Left colon (tissue), 2 donors: ENCODE measurements at regions not wholly inside any gene's neighbourhood (a gene's known extent, or its start where the extent isn't known, plus 50 kb on each side); places are given as distances from the start of the nearest gene placed in this dataset.
"Not testable (repeated sequence)": the region's sequence is repeated elsewhere in the genome, so short reads cannot be mapped to it uniquely, and the experiment has no call there.

ENCODE experiments used
- ATAC-seq: fragments of 200-7000 bp; cut with Tn5 transposase; one replicate; pipeline ENCODE4 v1.9.1; 2020; ENCODE audit warnings: mild to moderate bottlenecking, moderate library complexity
- DNase-seq, 2 donors: peaks; one replicate each; pipeline ENCODE4 v3.0.0-alpha.2; 2020
- intact Hi-C, 2 donors: fragments of 100-400 bp; cut with DNase I in 1 of 2; cut with micrococcal nuclease in 1 of 2; formaldehyde crosslinking; loops; one replicate each; pipeline versions ENCODE4 v1.11.2 to v1.14.0; 2022; cut with DNase I, micrococcal nuclease
- donor health status: DM: no; HTN: no; CAD: no.
- donor health status: DM: yes; HTN: yes; CAD: no.

GRCh38 chr4:128698386-128698785 lies 111.1 kb upstream of the JADE1 start:
- intact Hi-C loops, result no loop called here
- DNase-seq (no peak), ATAC-seq (no peak)

GRCh38 chr4:128697323-128697722 lies 112.2 kb upstream of the JADE1 start:
- no peak for DNase-seq
- peak; percentile 55 for ATAC-seq
- intact Hi-C loops, result no loop called here

GRCh38 chr4:128690011-128690410 lies 119.5 kb upstream of the JADE1 start:
- no peak for DNase-seq
- intact Hi-C loops, result no loop called here
- no peak for ATAC-seq

GRCh38 chr4:128688846-128689437 lies 120.6 kb upstream of the JADE1 start:
- DNase-seq, result no peak

GRCh38 chr4:128688033-128688721 lies 121.3 kb upstream of the JADE1 start:
- intact Hi-C loops, result no loop called here
- ATAC-seq, result peak; percentile 83
- DNase-seq, result no peak

More at GRCh38 chr4:128688846-128689437, 120.6 kb upstream of the JADE1 start:
- intact Hi-C loops, result no loop called here
- peak; percentile 35 for ATAC-seq

GRCh38 chr4:128686810-128687209 lies 122.7 kb upstream of the JADE1 start:
- no peak for DNase-seq
- ATAC-seq, result no peak
- intact Hi-C loops, result no loop called here

- DNase-seq, result no peak
- intact Hi-C loops, result no loop called here
- ATAC-seq, result no peak
Measured at GRCh38 chr4:128686032-128686465, 123.5 kb upstream of the JADE1 start.

- no peak for ATAC-seq
- intact Hi-C loops, result no loop called here
- no peak for DNase-seq
Measured at GRCh38 chr4:128684016-128684415, 125.5 kb upstream of the JADE1 start.

GRCh38 chr4:128682942-128683666 lies 126.4 kb upstream of the JADE1 start:
- intact Hi-C loops, result no loop called here
- DNase-seq (no peak), ATAC-seq (no peak)

- DNase-seq, result no peak
- intact Hi-C loops, result no loop called here
Measured at GRCh38 chr4:128676095-128676494, 133.4 kb upstream of the JADE1 start.

GRCh38 chr4:128675083-128675482 lies 134.4 kb upstream of the JADE1 start:
- ATAC-seq, result no peak
- intact Hi-C loops, result no loop called here
- no peak for DNase-seq

More at GRCh38 chr4:128676095-128676494, 133.4 kb upstream of the JADE1 start:
- ATAC-seq, result no peak

- ATAC-seq, DNase-seq, intact Hi-C loops: not testable (repeated sequence)
Measured at GRCh38 chr4:128673159-128673558, 136.3 kb upstream of the JADE1 start.

- ATAC-seq, intact Hi-C loops, DNase-seq: not testable (repeated sequence)
Measured at GRCh38 chr4:128672596-128672995, 136.9 kb upstream of the JADE1 start.

- ATAC-seq (no peak), DNase-seq (no peak)
- intact Hi-C loops, result no loop called here
Measured at GRCh38 chr4:128670513-128670912, 139.0 kb upstream of the JADE1 start.

- intact Hi-C loops, result no loop called here
- DNase-seq (no peak), ATAC-seq (no peak)
Measured at GRCh38 chr4:128668566-128668965, 140.9 kb upstream of the JADE1 start.

- no peak for ATAC-seq
- DNase-seq, result no peak
- intact Hi-C loops, result no loop called here
Measured at GRCh38 chr4:128665514-128665913, 144.0 kb upstream of the JADE1 start.

- peak; percentile 43 to 52 for DNase-seq
Measured at GRCh38 chr4:128663325-128663724, 146.2 kb upstream of the JADE1 start.

GRCh38 chr4:128661479-128661878 lies 148.0 kb upstream of the JADE1 start:
- no peak for ATAC-seq
- intact Hi-C loops, result loop anchor here in 1 of 2 donors (5.0 kb wide), 1 partner anchor 274 kb away; no protein-coding TSS in a partner anchor
- DNase-seq, result no peak

More at GRCh38 chr4:128663325-128663724, 146.2 kb upstream of the JADE1 start:
- intact Hi-C loops, result loop anchor here in 1 of 2 donors (5.0 kb wide), 1 partner anchor 276 kb away; no protein-coding TSS in a partner anchor
- ATAC-seq, result peak; percentile 70

- peak; percentile 30 for ATAC-seq
- intact Hi-C loops, result loop anchor here in 1 of 2 donors (5.0 kb wide), 1 partner anchor 273 kb away; no protein-coding TSS in a partner anchor
- DNase-seq, result no peak
Measured at GRCh38 chr4:128660361-128661215, 148.9 kb upstream of the JADE1 start.
